GM13976 (cell line): ENCODE measurements at regions not wholly inside any gene's neighbourhood (a gene's known extent, or its start where the extent isn't known, plus 50 kb on each side); places are given as distances from the start of the nearest gene placed in this dataset.

Source experiments
- DNase-seq: peaks from one replicate; pipeline ENCODE4 v3.0.0; 2012; ENCODE audit warnings: low spot score
- in situ Hi-C: fragments of 300-500 bp; cut with MboI; formaldehyde crosslinking; loops from one replicate; pipeline ENCODE4 v1.12.0; 2022; ENCODE audit warnings: low sequenced_read_pairs, mixed read lengths, inconsistent platforms; ENCODE audit not compliant: unreplicated experiment
- TF ChIP-seq, protein P1 (sequence below): IDR thresholded peaks from 2 replicates; pipeline ENCODE4 v1.5.1; 2012; ENCODE audit warnings: borderline replicate concordance, mild to moderate bottlenecking; ENCODE audit not compliant: insufficient read depth; ENCODE audit errors: extremely low read depth, missing control alignments, control extremely low read depth

- TF ChIP-seq, protein P1, sequence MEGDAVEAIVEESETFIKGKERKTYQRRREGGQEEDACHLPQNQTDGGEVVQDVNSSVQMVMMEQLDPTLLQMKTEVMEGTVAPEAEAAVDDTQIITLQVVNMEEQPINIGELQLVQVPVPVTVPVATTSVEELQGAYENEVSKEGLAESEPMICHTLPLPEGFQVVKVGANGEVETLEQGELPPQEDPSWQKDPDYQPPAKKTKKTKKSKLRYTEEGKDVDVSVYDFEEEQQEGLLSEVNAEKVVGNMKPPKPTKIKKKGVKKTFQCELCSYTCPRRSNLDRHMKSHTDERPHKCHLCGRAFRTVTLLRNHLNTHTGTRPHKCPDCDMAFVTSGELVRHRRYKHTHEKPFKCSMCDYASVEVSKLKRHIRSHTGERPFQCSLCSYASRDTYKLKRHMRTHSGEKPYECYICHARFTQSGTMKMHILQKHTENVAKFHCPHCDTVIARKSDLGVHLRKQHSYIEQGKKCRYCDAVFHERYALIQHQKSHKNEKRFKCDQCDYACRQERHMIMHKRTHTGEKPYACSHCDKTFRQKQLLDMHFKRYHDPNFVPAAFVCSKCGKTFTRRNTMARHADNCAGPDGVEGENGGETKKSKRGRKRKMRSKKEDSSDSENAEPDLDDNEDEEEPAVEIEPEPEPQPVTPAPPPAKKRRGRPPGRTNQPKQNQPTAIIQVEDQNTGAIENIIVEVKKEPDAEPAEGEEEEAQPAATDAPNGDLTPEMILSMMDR: no peak
- in situ Hi-C loops: no loop called here
These were observed 621.1 kb upstream of the MEF2C start for GRCh38 chr5:89504051-89504450.

GRCh38 chr5:89499787-89500186 lies 616.8 kb upstream of the MEF2C start:
- in situ Hi-C loops: no loop called here
- TF ChIP-seq, protein P1: no peak
- DNase-seq: no peak

More at GRCh38 chr5:89504051-89504450, 621.1 kb upstream of the MEF2C start:
- no peak for DNase-seq

GRCh38 chr5:89498699-89499098 lies 615.7 kb upstream of the MEF2C start:
- in situ Hi-C loops: no loop called here
- TF ChIP-seq, protein P1: no peak
- DNase-seq: no peak

- in situ Hi-C loops: no loop called here
- TF ChIP-seq, protein P1: no peak
- no peak for DNase-seq
These were observed 610.4 kb upstream of the MEF2C start for GRCh38 chr5:89493414-89493813.

GRCh38 chr5:89484962-89485361 lies 602.0 kb upstream of the MEF2C start:
- TF ChIP-seq, protein P1: no peak
- in situ Hi-C loops: no loop called here
- no peak for DNase-seq

GRCh38 chr5:89480406-89481007 lies 597.5 kb upstream of the MEF2C start:
- DNase-seq: no peak
- in situ Hi-C loops: no loop called here
- TF ChIP-seq, protein P1: no peak
